ENCODE measurements at regions not wholly inside any gene's neighbourhood (a gene's known extent, or its start where the extent isn't known, plus 50 kb on each side); places are given as distances from the start of the nearest gene placed in this dataset.

GRCh38 chrX:113644426-113644825 lies 803.8 kb upstream of the AMOT start (continued):
- TF ChIP-seq ZNF462 (CRISPR knock-in tag; IDR thresholded peaks at IDR 0.05) = no peak
- TF ChIP-seq, protein P1, sequence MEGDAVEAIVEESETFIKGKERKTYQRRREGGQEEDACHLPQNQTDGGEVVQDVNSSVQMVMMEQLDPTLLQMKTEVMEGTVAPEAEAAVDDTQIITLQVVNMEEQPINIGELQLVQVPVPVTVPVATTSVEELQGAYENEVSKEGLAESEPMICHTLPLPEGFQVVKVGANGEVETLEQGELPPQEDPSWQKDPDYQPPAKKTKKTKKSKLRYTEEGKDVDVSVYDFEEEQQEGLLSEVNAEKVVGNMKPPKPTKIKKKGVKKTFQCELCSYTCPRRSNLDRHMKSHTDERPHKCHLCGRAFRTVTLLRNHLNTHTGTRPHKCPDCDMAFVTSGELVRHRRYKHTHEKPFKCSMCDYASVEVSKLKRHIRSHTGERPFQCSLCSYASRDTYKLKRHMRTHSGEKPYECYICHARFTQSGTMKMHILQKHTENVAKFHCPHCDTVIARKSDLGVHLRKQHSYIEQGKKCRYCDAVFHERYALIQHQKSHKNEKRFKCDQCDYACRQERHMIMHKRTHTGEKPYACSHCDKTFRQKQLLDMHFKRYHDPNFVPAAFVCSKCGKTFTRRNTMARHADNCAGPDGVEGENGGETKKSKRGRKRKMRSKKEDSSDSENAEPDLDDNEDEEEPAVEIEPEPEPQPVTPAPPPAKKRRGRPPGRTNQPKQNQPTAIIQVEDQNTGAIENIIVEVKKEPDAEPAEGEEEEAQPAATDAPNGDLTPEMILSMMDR (conservative IDR thresholded peaks at IDR 0.05; ENCODE audit: low read depth in 2 of 2) = no peak
- TF ChIP-seq CREB1 (CRISPR knock-in tag; IDR thresholded peaks at IDR 0.05; ENCODE audit: low read depth) = no peak

DNA sequence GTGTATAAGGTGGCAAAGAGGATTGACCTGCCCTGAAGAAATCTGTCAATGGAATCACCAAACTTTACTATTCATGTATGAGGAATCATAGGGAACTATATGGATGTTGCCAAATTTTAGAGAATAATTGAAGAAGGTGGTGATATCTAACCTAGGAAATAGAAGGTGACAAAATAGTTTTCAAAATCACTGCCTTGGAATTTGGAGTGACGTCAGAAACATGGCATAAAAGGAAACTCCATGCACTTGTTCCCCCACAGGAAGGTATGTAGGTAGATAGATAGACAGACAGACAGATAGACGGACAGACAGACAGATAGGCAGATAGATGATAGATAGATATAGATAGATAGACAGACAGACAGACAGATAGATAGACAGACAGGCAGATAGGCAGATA lies 793.9 kb upstream of the AMOT start:
- Histone ChIP-seq H3F3A (replicated peaks; ENCODE audit: low read depth) (no peaks in the 10 kb centered on the region), H3K27me3 (ENCODE audit: insufficient read depth) (no peaks in the 10 kb centered on the region), H3K9me2 (ENCODE audit: insufficient read depth) (no peaks in the 10 kb centered on the region), H4K20me1 (replicated peaks; ENCODE audit: insufficient read depth) (no peaks in the 10 kb centered on the region), H3K4me2 (no peak overlapping the region), H3K27ac (ENCODE audit: low read depth) (no peak overlapping the region), H3K4me1 (ENCODE audit: insufficient read depth) (no peaks in the 10 kb centered on the region), H3K4me3 (no peak overlapping the region), H2AFZ (no peak overlapping the region), H3K36me3 (ENCODE audit: insufficient read depth) (no peaks in the 10 kb centered on the region), H3K79me2 (replicated peaks; ENCODE audit: insufficient read depth) (no peaks in the 10 kb centered on the region)
- DNase-seq (ENCODE audit: low spot score) (no peak), ATAC-seq (no peak)
- H3K4me3 Mint-ChIP-seq = no peak overlapping the region
- H3K27me3 Mint-ChIP-seq (ENCODE audit: insufficient read depth, low read depth, poor library complexity) = no peaks in the 10 kb centered on the region
- no peaks in the 10 kb centered on the region for H3K9me3 Mint-ChIP-seq
- peaks cover 8% of the 10 kb centered on the region; the same call in 1 of the 3 replicates for H3K4me1 Mint-ChIP-seq
- H3K36me3 Mint-ChIP-seq (ENCODE audit: low read depth) = no peaks in the 10 kb centered on the region
- no peak overlapping the region for H3K27ac Mint-ChIP-seq
- no peak for TF ChIP-seq CREB1 (CRISPR knock-in tag; IDR thresholded peaks at IDR 0.05; ENCODE audit: low read depth)
- TF ChIP-seq REST (IDR thresholded peaks at IDR 0.05; ENCODE audit: unreplicated experiment) = no peak

Measured in GM23338 (cell line).